ENCODE measurements at regions not wholly inside any gene's neighbourhood (a gene's known extent, or its start where the extent isn't known, plus 50 kb on each side); places are given as distances from the start of the nearest gene placed in this dataset.

DNA sequence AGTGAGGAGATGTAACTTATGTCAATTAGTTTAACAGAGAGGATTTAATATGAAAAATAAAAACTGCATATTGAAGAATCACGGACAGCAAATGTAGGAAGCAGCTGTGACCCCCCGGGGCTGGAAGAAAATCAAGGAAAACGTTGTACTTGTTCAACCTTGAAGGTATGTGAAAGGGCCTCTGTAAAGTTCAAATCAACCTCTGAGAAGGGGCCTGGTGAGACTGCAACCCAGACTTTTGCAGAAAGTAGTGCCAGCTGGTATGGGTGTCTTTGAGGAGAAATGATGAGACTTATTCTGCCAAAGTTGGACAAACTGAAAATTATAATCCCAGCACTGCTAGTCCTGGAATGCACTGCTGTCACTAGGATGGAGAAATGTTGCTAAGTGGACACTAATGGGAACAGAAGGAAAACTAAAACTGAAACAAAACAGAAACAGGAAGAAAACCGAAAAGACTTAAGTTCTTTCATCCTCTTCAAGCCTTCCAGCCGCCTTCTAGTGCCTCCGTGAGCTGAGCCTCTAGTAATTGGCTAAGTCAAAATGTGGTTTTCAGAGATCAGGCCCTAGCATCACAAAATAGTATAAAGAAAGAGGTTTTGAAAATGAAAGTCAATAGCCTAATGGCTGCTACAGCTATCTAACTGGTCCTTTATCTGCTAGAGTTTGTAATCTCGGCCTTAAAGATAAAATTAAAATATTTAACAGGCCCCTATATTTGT, 253.7 kb upstream of the SORCS1 start:
- TF ChIP-seq, protein P1, sequence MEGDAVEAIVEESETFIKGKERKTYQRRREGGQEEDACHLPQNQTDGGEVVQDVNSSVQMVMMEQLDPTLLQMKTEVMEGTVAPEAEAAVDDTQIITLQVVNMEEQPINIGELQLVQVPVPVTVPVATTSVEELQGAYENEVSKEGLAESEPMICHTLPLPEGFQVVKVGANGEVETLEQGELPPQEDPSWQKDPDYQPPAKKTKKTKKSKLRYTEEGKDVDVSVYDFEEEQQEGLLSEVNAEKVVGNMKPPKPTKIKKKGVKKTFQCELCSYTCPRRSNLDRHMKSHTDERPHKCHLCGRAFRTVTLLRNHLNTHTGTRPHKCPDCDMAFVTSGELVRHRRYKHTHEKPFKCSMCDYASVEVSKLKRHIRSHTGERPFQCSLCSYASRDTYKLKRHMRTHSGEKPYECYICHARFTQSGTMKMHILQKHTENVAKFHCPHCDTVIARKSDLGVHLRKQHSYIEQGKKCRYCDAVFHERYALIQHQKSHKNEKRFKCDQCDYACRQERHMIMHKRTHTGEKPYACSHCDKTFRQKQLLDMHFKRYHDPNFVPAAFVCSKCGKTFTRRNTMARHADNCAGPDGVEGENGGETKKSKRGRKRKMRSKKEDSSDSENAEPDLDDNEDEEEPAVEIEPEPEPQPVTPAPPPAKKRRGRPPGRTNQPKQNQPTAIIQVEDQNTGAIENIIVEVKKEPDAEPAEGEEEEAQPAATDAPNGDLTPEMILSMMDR (IDR thresholded peaks at IDR 0.05) = no peak
- no peak for TF ChIP-seq EP300 (IDR thresholded peaks at IDR 0.05)
- no peak for TF ChIP-seq POLR2A (IDR thresholded peaks at IDR 0.05)

Data from tibial nerve (tissue), 4 donors.